Lung (tissue), 11 donors: ENCODE measurements at regions not wholly inside any gene's neighbourhood (a gene's known extent, or its start where the extent isn't known, plus 50 kb on each side); places are given as distances from the start of the nearest gene placed in this dataset.
A peak's percentile ranks its signal among the peaks of the same experiment; 100 is the strongest.

Source experiments
- ATAC-seq: fragments of 200-7000 bp; cut with Tn5 transposase; one replicate; pipeline ENCODE4 v1.9.1; 2020; ENCODE audit warnings: moderate number of reproducible peaks; ENCODE audit not compliant: insufficient read depth, low FRiP score
- DNase-seq, 3 donors: peaks; one replicate each; pipeline ENCODE4 v3.0.0-alpha.2; 2013 to 2017
- H3K27ac ChIP-seq, 2 donors: one replicate each; pipeline ENCODE4 v1.5.1; 2013; ENCODE audit warnings: mild to moderate bottlenecking in 2 of 2, moderate library complexity in 2 of 2, control low read depth in 1 of 2, inconsistent platforms in 1 of 2, low read depth in 1 of 2, low read length in 1 of 2
- H3K27me3 ChIP-seq, 3 donors: one replicate each; pipeline ENCODE4 v1.5.1; 2013; ENCODE audit warnings: low read length in 2 of 3; ENCODE audit not compliant: control insufficient read depth in 3 of 3, insufficient read depth in 3 of 3
- H3K36me3 ChIP-seq, 4 donors: one replicate each; pipeline ENCODE4 v1.5.1; 2013; ENCODE audit warnings: low read length in 4 of 4, mild to moderate bottlenecking in 1 of 4, moderate library complexity in 1 of 4; ENCODE audit not compliant: control insufficient read depth in 4 of 4, insufficient read depth in 4 of 4
- H3K4me1 ChIP-seq, 5 donors: one replicate each; pipeline ENCODE4 v1.5.1; 2013; ENCODE audit warnings: low read length in 5 of 5, mild to moderate bottlenecking in 2 of 5, moderate library complexity in 1 of 5; ENCODE audit not compliant: control insufficient read depth in 5 of 5, insufficient read depth in 5 of 5
- H3K4me3 ChIP-seq: one replicate; pipeline ENCODE4 v1.5.1; 2013; ENCODE audit warnings: mild to moderate bottlenecking, control low read depth, moderate library complexity
- H3K9ac ChIP-seq, 2 donors: one replicate each; pipeline ENCODE4 v1.5.1; 2013; ENCODE audit warnings: low read length in 2 of 2, control low read depth in 1 of 2; ENCODE audit not compliant: insufficient read depth in 1 of 2
- H3K9me3 ChIP-seq, 4 donors: one replicate each; pipeline ENCODE4 v1.5.1; 2013; ENCODE audit warnings: low read length in 3 of 4, mild to moderate bottlenecking in 1 of 4, moderate library complexity in 1 of 4; ENCODE audit not compliant: control insufficient read depth in 4 of 4, insufficient read depth in 3 of 4
- CTCF ChIP-seq: IDR thresholded peaks from 2 replicates; pipeline ENCODE4 v1.5.1; 2012; ENCODE audit warnings: mild to moderate bottlenecking; ENCODE audit errors: control extremely low read depth, extremely low read depth
- WGBS, 2 donors: extraction: QIAGEN DNeasy Blood & Tissue Kit; methylation state at CpG; one replicate each; pipeline ENCODE4 v1.1.7; 2013; 5-methylcytosine and 5-hydroxymethylcytosine counted together
- donor health status: control.
- donor health status: control.
- donor health status: Bipolar disorder and iron deficiency.
- donor health status: healthy.
- donor health status: DM: yes; HTN: yes; CAD: no.

GRCh38 chr12:93202688-93203087, 175.0 kb upstream of the NUDT4 start:
- Histone ChIP-seq H3K27ac (peak overlapping the region in 1 of 2 donors; percentile 18), H3K9ac (no peak overlapping the region), H3K27me3 (no peaks in the 10 kb centered on the region), H3K4me1 (peaks cover 0 to 6% (median 0%) of the 10 kb centered on the region in 5 donors), H3K36me3 (no peaks in the 10 kb centered on the region), H3K9me3 (no peaks in the 10 kb centered on the region), H3K4me3 (no peak overlapping the region)
- DNase-seq (no peak), ATAC-seq (no peak)
- 89 to 93% methylated on average over 2 of the region's 2 CpGs for WGBS, 2 donors
- no peak for TF ChIP-seq CTCF

GRCh38 chr12:93203361-93203760, 174.4 kb upstream of the NUDT4 start:
- no peak overlapping the region for H3K4me3 ChIP-seq
- H3K4me1 ChIP-seq = peaks cover 0 to 6% (median 0%) of the 10 kb centered on the region in 5 donors
- H3K27ac ChIP-seq = no peak overlapping the region
- no peak overlapping the region for H3K9ac ChIP-seq
- no peak for DNase-seq
- no peaks in the 10 kb centered on the region for H3K36me3 ChIP-seq
- H3K27me3 ChIP-seq = no peaks in the 10 kb centered on the region
- TF ChIP-seq CTCF = no peak
- H3K9me3 ChIP-seq = no peaks in the 10 kb centered on the region
- WGBS, 2 donors = 52 to 80% methylated on average over 2 of the region's 2 CpGs
- ATAC-seq = no peak

GRCh38 chr12:93204896-93205295, 172.8 kb upstream of the NUDT4 start:
- Histone ChIP-seq H3K27ac (no peak overlapping the region), H3K9me3 (no peaks in the 10 kb centered on the region), H3K4me1 (peaks cover 0 to 4% (median 0%) of the 10 kb centered on the region in 5 donors), H3K9ac (no peak overlapping the region), H3K4me3 (no peak overlapping the region), H3K27me3 (no peaks in the 10 kb centered on the region), H3K36me3 (no peaks in the 10 kb centered on the region)
- DNase-seq (no peak), ATAC-seq (no peak)
- no peak for TF ChIP-seq CTCF
- 93 to 97% methylated on average over 4 of the region's 4 CpGs for whole genome bisulfite sequencing, 2 donors

GRCh38 chr12:93205361-93205760, 172.4 kb upstream of the NUDT4 start:
- Histone ChIP-seq H3K4me3 (no peak overlapping the region), H3K36me3 (no peaks in the 10 kb centered on the region), H3K27ac (no peak overlapping the region), H3K27me3 (no peaks in the 10 kb centered on the region), H3K9me3 (no peaks in the 10 kb centered on the region), H3K4me1 (no peaks in the 10 kb centered on the region), H3K9ac (no peak overlapping the region)
- ATAC-seq = no peak
- no peak for TF ChIP-seq CTCF
- DNase-seq = no peak
- 89 to 93% methylated on average over 3 of the region's 3 CpGs for WGBS, 2 donors
